ENCODE measurements at regions not wholly inside any gene's neighbourhood (a gene's known extent, or its start where the extent isn't known, plus 50 kb on each side); places are given as distances from the start of the nearest gene placed in this dataset.

DNA sequence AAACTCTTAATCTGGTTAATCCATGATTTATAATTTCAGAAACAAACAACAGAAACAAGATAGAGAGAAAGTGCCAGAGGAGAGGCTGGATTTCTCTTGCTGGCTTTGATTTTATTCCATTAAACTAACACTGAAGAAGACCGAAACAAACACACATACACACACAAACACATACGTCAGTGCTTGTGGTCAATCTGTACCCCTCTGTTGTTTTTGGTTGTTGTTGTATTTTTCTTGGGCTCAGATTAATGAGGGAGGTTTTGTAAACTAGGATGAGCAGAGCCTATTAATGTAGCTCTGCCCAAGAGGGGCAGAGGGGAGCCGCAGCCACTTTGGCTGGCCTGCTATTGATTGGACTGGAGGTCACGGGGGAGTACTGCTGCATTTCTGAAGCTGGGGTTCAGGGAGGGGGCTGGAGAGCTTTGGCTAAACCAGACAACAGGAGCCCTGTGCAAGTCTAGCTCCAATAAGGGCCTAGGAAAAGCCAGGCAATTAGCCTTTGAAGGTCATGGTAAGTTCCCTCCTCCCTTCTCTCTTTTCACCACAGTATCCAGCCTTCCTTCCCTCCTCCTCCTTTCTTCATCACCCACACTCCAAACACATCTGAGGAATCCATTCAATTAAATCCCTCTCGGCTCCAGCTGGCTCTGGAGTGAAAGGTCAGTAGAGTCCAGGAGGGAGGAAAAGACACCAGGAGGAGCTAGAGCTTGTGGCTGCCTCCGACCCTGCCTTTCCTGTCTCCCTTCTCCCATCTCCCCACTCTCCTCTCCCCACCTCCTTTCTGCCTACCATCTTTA is 344.1 kb upstream of the LMO3 start:
- DNase-seq = peak; percentile 49

DNA sequence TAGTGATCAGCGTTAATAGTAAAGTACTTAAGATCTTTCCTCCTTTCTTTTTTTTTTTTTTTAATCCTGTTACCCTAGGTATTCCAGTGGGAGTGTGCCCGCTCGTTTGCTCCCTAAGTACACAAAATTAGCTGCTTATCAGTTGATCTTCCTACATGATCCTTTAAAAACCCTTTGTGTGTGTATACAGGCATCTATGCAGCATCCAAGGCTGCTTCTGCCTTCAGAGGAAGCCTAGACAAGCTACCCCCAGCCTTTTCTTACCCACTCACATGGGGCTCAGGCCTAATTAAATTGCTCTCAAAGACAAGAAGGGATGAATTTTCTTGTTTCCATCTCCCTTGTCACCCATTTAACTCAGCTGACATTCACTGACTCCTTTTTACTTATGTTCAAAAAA is 343.4 kb upstream of the LMO3 start:
- DNase-seq = peak; percentile 34

DNA sequence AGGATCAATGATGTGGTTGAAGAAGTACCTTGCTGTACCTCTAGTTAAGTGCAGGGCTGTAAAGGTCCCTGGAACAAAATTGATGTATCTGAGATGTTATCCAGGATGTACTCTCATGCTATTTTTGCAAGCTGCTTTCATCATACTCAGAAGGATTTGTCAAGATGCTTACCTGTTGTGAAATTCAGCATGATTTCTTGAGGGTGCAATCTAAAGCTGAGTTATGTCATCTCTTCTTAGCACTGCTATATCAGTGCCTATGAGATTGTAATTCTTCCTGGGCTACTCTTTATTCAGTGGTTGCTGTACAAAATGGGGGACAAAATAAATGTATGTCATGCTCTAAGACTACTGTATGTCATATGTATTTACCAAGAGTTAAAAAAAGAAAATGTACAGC is 340.7 kb upstream of the LMO3 start:
- DNase-seq = no peak

DNA sequence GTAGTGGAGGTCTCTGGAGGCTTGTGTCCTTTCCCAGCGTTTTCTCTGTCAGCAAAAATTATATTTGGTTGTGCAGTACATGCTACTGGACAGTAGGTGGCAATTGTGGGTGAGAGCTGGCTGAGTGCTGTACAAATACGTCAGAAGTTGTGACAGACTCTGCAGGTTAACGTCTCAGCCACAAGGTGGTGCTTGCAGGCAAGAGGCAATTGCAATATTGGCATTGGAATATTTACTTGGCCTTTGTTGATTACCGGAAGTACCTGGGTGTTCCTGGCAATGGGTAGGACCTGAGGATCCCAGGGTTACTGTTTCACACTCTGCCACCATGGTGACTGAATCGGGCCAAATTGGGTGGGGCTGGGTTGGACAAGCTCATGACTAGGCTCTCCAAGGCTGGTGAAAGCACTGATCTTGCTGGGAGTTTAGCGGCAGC is 333.9 kb upstream of the LMO3 start:
- DNase-seq = peak; percentile 7

DNA sequence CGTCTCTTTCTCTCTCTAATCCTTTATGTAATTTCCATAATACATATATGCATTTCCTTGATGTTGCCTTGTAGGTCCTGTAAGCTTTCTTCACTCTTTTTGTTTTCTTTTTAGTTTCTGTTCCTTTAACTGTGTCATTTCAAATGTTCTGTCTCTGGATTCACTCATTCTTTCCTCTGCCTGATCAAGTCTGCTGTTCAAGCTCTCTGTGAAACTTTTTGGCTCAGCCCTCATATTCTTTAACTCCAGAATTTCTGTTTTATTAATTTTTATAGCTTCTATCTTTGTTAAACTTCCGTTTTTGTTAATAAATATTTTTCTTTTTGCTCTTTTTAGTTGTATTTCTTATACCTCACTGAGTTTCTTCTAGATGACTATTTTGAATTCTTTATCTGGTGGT is 321.3 kb upstream of the LMO3 start:
- no peak for DNase-seq

DNA sequence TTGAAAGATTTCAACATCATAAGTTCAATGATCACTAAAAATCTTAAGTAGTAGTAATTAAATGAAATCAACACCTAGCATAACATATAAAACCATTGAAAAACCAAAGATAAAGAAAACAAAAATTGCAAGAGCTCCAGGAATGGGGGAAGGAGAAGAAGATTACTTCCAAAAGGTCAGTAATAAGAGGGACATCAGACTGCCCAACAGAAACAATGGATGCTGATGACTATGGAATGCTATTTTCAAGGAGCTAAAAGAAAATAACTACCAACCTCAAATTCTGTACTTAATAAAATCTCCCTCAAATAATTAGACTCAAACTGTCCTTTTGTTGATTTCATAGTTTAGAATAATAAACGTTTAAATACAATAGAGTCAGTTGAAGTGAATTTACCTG is 314.5 kb upstream of the LMO3 start:
- DNase-seq = no peak

DNA sequence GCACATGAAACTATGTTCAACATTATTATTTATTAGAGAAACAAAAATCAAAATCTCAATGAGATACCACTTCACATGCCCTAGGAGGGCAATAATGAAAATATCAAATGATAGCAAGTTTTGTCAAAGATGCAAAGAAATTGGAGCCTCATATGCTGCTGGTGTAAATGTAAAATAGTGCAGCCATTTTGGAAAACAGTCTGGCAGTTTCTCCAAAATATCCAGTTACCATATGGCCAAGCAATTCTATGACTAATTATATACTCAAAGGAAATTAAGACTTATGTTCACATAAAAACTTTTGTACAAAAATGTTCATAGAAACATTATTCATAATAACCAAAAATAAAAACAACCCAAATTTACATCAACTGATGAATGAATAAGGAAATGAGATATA is 313.6 kb upstream of the LMO3 start:
- DNase-seq = no peak

DNA sequence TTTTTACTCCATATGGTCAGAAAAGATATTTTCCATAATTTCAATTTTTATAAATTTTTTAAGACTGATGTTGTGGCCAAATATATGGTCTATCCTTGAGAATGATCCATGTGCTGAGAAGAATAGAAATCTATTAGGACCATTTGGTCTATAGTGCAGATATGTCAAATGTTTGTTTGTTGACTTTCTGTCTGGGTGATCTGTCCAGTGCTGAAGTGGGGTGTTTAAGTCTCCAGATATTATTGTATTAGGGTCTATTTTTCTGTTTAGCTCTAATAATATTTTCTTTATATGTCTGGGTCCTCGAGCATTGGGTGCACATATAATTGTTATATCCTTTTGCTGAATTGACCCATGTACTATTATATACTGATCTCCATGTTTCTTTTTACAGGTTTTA is 308.9 kb upstream of the LMO3 start:
- no peak for DNase-seq

DNA sequence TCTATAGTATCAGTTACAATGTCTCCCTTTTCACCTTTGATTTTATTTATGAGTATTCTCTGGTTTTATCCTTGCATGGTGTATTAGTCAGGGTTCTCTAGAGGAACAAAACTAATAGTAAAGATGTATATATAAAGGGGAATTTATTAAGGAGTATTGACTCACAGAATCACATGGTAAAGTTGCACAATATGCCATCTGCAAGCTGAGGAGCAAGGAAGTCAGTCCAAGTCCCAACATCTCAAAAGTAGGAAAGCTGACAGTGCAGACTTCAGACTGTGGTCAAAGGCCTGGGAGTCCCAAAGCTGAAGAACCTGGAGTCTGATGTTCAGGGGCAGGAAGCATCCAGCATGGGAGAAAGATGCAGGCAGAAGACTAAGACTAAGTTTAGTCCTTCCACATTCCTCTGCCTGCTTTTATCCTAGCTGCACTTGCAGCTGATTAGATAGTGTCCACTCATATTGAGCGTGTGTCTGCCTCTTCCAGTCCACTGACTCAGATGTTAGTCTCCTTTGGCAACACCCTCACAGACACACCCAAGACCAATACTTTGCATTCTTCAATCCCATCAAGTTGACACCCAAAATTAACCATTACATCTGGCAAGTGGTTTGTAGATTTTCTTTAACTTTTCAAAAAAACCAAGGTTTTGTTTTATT is 308.0 kb upstream of the LMO3 start:
- no peak for DNase-seq

DNA sequence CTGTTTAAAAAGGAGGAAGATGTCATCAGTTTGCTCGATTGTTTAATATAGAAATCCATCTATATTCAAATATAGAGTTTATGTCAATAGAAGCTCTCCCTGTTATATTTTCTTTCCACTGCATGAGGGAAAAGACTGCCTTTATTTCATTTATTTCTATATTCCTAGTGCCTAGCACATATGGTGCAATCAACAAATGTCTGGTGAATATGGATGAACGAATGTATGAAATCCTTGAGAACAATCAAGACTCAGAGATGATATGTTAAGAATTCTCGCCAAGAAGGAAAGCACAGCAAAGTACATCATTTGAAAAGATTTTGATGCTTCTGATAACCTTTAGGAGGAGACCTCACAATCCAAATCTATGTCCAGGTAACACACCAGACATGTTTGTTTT is 296.0 kb upstream of the LMO3 start:
- no peak for DNase-seq

DNA sequence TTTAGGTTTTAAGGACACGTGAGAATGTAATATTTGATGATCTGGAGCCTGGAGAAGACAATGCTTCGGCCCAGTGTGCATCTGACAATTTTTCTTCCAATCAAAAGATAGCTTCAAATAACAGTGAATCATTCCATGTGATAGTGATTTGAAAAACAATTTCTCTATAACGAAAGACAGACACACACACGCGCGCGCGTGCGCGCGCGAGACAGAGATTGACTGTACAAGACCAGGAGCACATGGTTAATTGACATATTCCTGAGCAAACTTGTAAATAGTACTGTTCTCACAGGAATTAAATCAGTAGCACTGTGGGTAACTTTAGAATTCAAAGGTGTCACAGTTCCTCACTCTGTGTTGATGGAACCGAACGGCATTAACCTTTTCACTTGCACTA is 287.5 kb upstream of the LMO3 start:
- DNase-seq = no peak

DNA sequence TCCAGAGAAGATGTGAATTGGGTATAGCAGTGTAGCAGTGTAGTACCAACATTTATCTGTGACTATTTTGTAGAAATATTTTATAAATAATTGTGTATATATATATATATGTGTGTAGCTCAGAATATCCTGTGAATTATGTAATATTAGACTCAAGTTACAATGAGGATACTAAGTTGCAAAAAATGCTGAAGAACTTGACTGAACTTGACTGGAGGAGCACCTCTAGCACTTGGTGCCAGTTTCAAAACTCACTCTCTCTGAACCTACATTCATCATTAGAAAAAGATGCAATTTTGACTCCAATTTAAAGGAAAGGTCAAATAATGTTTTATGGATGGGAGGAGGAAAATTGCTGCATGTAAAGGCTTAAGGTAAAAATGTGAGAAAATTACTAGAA is 285.7 kb upstream of the LMO3 start:
- DNase-seq = no peak

DNA sequence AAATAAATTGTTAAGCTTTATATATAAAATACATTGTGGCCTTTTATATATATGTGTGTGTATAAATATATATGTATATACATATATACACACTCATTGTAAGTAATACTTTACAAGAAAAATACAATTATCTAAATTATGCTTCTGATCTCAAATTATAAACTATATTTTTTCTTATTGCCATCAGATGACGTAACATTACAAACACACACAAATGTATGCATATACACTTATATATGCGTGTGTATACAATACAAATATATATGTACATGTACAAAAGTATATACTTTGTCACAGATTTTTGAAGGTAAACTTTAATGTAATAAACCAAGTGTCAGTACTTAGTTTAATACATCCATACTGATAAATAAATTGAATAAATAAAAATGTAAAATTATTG is 278.9 kb upstream of the LMO3 start:
- no peak for DNase-seq

DNA sequence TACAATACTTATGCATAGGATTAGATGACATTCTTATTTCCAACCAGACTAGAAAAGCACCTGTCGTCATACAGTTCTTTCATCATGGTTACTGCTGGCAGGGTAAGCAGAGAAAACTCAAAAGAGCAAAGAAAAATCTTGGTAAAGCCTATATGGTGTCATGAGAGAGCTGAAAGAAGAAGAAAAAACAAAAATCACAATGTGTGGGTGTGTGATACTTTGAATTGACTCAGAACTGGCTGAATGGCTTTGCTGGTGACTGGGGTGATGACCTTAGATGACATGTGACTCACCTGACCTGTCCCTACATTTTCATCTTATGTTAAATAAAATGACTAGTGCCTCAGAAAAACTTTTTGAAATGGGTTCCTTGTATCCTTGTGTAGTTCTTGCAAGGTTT is 278.1 kb upstream of the LMO3 start:
- DNase-seq = no peak

DNA sequence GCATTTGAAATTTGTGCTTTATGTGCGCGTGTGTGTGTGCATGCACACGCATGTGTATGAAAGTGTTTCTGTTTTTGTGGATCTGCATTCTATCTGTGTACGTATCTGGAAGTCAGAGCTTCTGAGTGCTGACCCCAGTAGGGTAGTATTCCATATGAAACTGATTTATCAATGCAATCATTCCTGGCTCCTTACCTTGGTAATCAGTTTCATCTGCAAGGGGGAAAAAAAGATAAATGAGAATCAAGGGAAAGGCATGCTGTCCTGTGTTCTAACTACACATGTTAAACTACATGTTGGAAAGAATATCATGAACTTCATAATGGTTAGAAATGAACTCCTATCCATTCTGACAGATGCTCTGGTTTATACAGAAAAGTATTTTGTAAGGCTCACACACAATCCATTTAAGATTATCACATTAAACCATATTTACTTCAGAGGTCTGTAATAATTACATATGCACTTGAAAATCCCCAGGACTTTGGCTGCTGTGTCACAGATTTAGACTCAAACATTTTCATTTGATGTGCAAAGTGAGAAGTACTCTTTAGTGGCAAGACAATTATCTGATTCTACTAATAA is 276.1 kb upstream of the LMO3 start:
- no peak for DNase-seq

DNA sequence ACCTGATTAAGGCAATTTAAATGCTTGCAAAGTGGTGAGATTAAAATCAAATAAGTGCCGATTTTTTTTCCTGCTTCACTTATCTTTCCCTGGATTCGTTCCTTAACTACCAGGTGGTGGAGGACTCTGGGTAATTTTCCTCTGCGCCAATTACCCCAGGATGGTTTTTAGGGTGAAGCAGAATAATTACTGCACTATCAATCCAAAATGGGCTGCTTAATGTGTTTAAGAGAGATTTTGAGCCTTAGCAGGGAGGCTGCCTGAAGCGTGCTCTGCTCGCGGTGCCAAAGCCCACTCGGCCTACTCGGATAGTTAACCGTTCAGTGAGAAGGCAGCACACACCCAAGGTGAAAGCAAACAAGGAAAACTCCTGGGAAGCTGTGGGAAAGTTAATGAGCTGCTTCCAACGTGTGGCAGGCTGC is 274.9 kb upstream of the LMO3 start:
- peak; percentile 53 for DNase-seq

DNA sequence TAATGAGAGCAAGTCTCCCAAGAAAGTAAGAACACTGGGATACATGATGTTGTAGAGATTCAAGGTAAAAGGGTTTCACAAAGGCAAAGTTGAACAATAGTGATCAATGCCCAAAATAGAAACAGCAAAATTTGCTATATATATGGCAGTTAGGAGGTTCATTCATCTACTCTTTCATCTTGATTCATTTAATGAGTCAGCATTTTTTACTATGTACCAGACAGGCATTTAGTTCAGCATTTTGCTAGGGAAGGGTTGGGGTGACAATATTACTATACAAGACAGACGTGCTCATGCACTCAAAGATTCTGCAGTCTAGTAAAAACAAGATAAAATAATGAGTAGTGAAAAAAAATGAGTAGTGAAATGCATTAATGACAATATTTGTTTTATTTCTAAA is 264.9 kb upstream of the LMO3 start:
- no peak for DNase-seq

DNA sequence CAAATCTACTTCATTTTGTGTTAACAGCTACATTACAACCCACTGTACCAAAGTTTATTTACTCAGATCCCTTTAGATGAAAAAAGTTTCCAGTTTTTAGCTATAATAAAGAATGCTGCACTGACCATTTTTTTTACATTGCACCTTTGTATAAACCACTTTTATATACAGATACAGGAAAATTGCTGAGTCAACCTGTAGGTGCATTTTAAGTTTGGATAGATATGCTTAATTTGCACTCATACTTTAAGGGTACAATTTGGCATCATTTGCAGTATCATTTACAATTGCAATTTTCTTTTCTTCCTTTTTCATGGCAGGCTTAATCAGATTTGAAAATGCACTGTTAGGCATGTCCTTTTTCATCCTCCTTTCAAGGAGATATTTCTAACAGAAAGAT is 257.8 kb upstream of the LMO3 start:
- no peak for DNase-seq

DNA sequence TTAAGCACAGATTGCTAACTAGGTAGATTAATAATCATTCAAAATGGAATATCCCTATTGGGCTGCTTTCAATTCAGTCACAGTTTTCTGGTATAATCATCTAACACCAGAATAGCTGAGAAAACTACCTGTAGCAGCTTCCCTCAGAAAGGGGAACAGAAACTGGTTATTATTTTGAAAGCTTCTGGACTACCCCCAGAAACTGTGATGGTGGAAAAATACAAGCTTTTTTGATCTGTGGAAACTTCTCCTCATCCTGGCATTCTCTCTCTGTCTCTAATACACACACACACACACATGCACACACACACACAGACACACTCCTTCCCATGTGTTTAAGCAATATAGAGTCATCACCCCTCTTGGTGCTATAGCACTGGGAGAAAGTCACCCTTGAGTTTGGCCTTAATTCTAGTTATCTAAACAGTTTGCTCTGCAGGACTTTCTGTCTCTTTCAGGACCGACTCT is 251.5 kb upstream of the LMO3 start:
- DNase-seq = no peak

DNA sequence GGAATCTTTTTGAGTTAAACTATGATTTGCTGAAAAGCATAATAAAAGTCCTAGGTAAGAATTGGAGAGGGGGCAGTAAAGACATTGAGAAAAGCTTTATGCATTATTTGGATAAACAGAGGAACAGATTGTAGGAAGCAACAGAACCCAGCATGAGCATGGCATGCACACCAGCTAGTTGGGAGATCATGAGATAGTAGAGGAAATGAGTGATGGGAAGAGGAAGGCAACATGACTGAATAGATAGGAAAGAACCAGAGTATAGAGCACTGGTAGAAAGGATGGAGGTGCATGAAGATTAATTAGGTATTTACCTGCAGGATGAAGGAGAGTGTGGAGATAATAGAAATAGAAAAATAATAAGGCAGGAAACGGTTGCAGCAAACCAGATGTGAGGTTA is 248.5 kb upstream of the LMO3 start:
- DNase-seq = no peak

DNA sequence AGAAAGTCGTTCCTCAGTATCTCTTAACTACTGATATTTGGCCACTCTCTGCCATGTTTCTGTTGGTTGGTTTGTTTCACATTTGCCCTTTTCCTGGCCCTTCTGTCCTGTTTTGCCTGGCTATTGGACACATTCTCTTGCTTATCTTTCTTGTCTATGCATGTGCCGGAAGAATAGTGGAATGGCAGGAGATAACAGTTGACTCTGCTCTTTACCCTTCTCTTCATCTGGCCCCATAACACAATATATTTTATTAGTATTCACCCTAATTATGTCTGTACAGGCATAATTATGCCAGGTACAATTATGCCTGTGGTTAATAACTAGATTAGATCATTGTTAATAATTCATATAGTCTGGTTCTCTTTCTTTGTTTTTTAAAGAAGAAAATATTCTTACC is 243.5 kb upstream of the LMO3 start:
- DNase-seq = no peak

DNA sequence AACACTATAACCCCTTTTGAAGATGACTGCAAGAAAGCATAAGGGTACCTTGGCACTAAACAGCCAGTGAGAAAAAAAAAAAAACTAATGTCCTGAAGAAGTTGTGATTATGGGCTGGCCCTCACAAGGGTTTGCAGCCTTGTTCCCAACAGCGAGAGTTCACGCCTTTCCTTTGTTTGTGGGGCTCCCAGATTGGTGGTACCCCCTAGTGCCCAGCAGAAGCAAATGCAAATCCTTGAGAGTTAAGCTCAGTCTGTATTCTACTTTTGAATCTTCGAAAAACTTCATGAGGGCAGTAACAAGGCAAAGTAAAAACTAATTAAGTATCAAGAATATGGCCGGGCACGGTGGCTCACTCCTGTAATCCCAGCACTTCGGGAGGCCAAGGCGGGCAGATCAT is 238.9 kb upstream of the LMO3 start:
- DNase-seq = no peak

DNA sequence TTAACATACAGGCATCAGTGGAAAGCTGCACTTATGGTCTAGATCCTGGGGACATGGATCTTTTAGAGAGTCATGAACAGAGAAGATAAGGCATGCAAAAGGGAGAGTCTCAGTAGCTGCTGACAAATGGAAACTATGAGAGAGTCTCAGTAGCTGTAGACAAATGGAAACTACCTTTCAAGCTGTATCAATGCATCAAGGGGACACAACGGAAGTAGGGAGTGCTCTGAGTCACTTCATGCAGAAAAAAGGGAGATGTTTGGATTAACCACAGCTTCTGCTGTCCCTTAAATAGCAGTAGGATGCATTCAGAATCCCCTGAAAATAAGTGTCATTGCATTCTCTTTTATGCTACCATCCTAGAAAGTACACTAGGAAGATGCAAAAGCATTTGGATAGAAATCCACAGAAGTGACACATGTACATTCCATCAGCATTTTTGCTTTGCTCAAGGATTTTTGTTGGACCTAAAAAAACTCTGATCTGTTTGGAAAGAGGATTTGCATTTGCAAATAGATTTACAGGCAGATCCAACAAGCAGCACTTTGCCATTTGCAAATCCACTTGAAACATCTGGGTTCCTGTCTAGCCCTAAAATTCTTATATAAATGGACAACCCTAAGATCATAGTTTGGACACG is 227.5 kb upstream of the LMO3 start:
- DNase-seq = no peak

DNA sequence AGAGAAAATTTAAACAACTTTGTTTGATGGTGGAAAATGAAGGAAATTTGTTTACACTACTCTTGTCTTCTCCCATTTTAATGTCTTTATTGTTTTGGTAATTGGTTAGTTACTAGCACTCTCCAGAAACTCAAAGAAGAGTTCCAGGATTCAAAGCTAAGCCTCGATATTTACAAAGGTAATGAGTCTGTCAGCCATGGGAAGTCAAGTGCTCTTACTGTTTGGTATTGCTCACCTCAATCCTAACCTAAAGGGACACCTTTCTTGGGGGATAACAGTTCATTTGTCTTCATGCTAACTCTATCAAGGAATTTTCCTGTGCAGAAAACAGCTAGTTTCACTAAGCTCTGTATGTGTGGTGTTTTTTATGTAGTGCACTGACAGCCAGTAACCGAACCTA is 222.9 kb upstream of the LMO3 start:
- no peak for DNase-seq
